ENCODE measurements at regions not wholly inside any gene's neighbourhood (a gene's known extent, or its start where the extent isn't known, plus 50 kb on each side); places are given as distances from the start of the nearest gene placed in this dataset.

- Histone ChIP-seq H3K27me3 (ENCODE audit: insufficient read depth, low read depth) (no peaks in the 10 kb centered on the region), H3K9me3 (ENCODE audit: insufficient read depth, low read depth) (no peaks in the 10 kb centered on the region), H3K4me1 (replicated peaks; ENCODE audit: insufficient read depth) (peaks cover 4% of the 10 kb centered on the region; the same call in 1 of the 2 replicates), H3K4me2 (no peak overlapping the region), H3K9me2 (ENCODE audit: insufficient read depth) (no peaks in the 10 kb centered on the region), H3K79me2 (ENCODE audit: low read depth) (no peaks in the 10 kb centered on the region), H2AFZ (no peak overlapping the region), H4K20me1 (ENCODE audit: insufficient read depth) (no peaks in the 10 kb centered on the region), H3K4me3 (no peak overlapping the region), H3F3A (ENCODE audit: insufficient read depth, low read depth) (no peaks in the 10 kb centered on the region), H3K36me3 (ENCODE audit: low read depth) (peaks cover 10% of the 10 kb centered on the region; the same call in 1 of the 2 replicates), H3K27ac (no peak overlapping the region)
- no TSS peak for BruUV-seq (replicated peaks)
- CTCF ChIA-PET = interaction anchor here (0.7 kb wide), 1 partner anchor 23 kb away, joined by 3 read pairs; no protein-coding TSS in a partner anchor
- intact Hi-C loops (cut with micrococcal nuclease; ENCODE audit: unreplicated experiment) = loop anchor here (5.0 kb wide), 3 partner anchors 672 to 1227 kb away; no protein-coding TSS in a partner anchor
- POLR2A ChIA-PET (ENCODE audit: unreplicated experiment) = no interaction called here
- TF ChIP-seq EZH2 (IDR thresholded peaks at IDR 0.05; ENCODE audit: low read depth) (no peak), CTCF (conservative IDR thresholded peaks at IDR 0.05) (no peak)
- no peak for DNase-seq
Observed at GRCh38 chr2:19664646-19665045, 237.1 kb downstream of the TTC32 start.

GRCh38 chr2:19659024-19659792, 242.6 kb downstream of the TTC32 start:
- Histone ChIP-seq H3K4me2 (no peak overlapping the region), H3F3A (ENCODE audit: insufficient read depth, low read depth) (no peaks in the 10 kb centered on the region), H4K20me1 (ENCODE audit: insufficient read depth) (no peaks in the 10 kb centered on the region), H3K9me2 (ENCODE audit: insufficient read depth) (no peaks in the 10 kb centered on the region), H2AFZ (no peak overlapping the region), H3K27ac (no peak overlapping the region), H3K27me3 (ENCODE audit: insufficient read depth, low read depth) (no peaks in the 10 kb centered on the region), H3K4me1 (replicated peaks; ENCODE audit: insufficient read depth) (no peaks in the 10 kb centered on the region; the same call in 1 of the 2 replicates), H3K36me3 (ENCODE audit: low read depth) (peaks cover 10% of the 10 kb centered on the region; the same call in 1 of the 2 replicates), H3K79me2 (ENCODE audit: low read depth) (no peaks in the 10 kb centered on the region), H3K9me3 (ENCODE audit: insufficient read depth, low read depth) (no peaks in the 10 kb centered on the region), H3K4me3 (no peak overlapping the region)
- DNase-seq = no peak
- POLR2A ChIA-PET (ENCODE audit: unreplicated experiment) = no interaction called here
- CTCF ChIA-PET = no interaction called here
- TF ChIP-seq CTCF (conservative IDR thresholded peaks at IDR 0.05) = no peak
- TF ChIP-seq EZH2 (IDR thresholded peaks at IDR 0.05; ENCODE audit: low read depth) = no peak
- no TSS peak for BruUV-seq (replicated peaks)
- intact Hi-C loops (cut with micrococcal nuclease; ENCODE audit: unreplicated experiment) = no loop called here

GRCh38 chr2:19656011-19656410, 245.8 kb downstream of the TTC32 start:
- CTCF ChIA-PET = no interaction called here
- POLR2A ChIA-PET (ENCODE audit: unreplicated experiment) = no interaction called here
- TF ChIP-seq EZH2 (IDR thresholded peaks at IDR 0.05; ENCODE audit: low read depth) = no peak

More at GRCh38 chr2:19656011-19656410, 245.8 kb downstream of the TTC32 start:
- no peak overlapping the region for H3K4me2 ChIP-seq
- H2AFZ ChIP-seq = no peak overlapping the region
- no peak overlapping the region for H3K27ac ChIP-seq
- no peaks in the 10 kb centered on the region for H3K27me3 ChIP-seq (ENCODE audit: insufficient read depth, low read depth)
- BruUV-seq (replicated peaks) = no TSS peak
- no peaks in the 10 kb centered on the region for H3K9me3 ChIP-seq (ENCODE audit: insufficient read depth, low read depth)
- H3K79me2 ChIP-seq (ENCODE audit: low read depth) = no peaks in the 10 kb centered on the region
- H4K20me1 ChIP-seq (ENCODE audit: insufficient read depth) = no peaks in the 10 kb centered on the region
- no peaks in the 10 kb centered on the region; the same call in 1 of the 2 replicates for H3K36me3 ChIP-seq (ENCODE audit: low read depth)
- intact Hi-C loops (cut with micrococcal nuclease; ENCODE audit: unreplicated experiment) = no loop called here
- H3K9me2 ChIP-seq (ENCODE audit: insufficient read depth) = no peaks in the 10 kb centered on the region
- no peak for DNase-seq
- no peak overlapping the region for H3K4me3 ChIP-seq
- no peaks in the 10 kb centered on the region for H3F3A ChIP-seq (ENCODE audit: insufficient read depth, low read depth)
- H3K4me1 ChIP-seq (replicated peaks; ENCODE audit: insufficient read depth) = no peaks in the 10 kb centered on the region; the same call in 1 of the 2 replicates
